RWPE2 (cell line): ENCODE measurements at regions not wholly inside any gene's neighbourhood (a gene's known extent, or its start where the extent isn't known, plus 50 kb on each side); places are given as distances from the start of the nearest gene placed in this dataset.

Experiments
- ATAC-seq: fragments of 200-7000 bp; cut with Tn5 transposase; 3 replicates; pipeline ENCODE4 v1.9.1; 2021; ENCODE audit warnings: low read depth
- DNase-seq: peaks from one replicate; pipeline ENCODE4 v3.0.0-alpha.2; 2020; ENCODE audit warnings: low spot score
- H3K27ac ChIP-seq: fragments of 450-650 bp; 2 replicates; pipeline ENCODE4 v1.5.1; 2017; ENCODE audit warnings: mild to moderate bottlenecking; ENCODE audit not compliant: poor library complexity, severe bottlenecking
- H3K27me3 ChIP-seq: fragments of 250-450 bp; sonication (Bioruptor Pico); 2 replicates; pipeline ENCODE4 v1.5.1; 2021; ENCODE audit warnings: mild to moderate bottlenecking, moderate library complexity; ENCODE audit not compliant: insufficient read depth, poor library complexity, severe bottlenecking
- H3K36me3 ChIP-seq: fragments of 250-450 bp; sonication (Bioruptor Pico); 2 replicates; pipeline ENCODE4 v1.5.1; 2020; ENCODE audit warnings: low read depth, mild to moderate bottlenecking, moderate library complexity
- H3K4me1 ChIP-seq: fragments of 250-450 bp; sonication (Bioruptor Pico); 2 replicates; pipeline ENCODE4 v1.5.1; 2021; ENCODE audit warnings: mild to moderate bottlenecking, moderate library complexity; ENCODE audit not compliant: insufficient read depth, poor library complexity, severe bottlenecking
- H3K4me3 ChIP-seq: fragments of 250-450 bp; sonication (Bioruptor Pico); 2 replicates; pipeline ENCODE4 v1.5.1; 2021; ENCODE audit warnings: mild to moderate bottlenecking, moderate library complexity; ENCODE audit not compliant: severe bottlenecking
- H3K9me3 ChIP-seq: fragments of 250-450 bp; sonication (Bioruptor Pico); 2 replicates; pipeline ENCODE4 v1.5.1; 2021; ENCODE audit warnings: mild to moderate bottlenecking, moderate library complexity; ENCODE audit not compliant: severe bottlenecking
- TF ChIP-seq, protein P1 (sequence below): fragments of 450-650 bp; IDR thresholded peaks from one replicate; pipeline ENCODE4 v1.5.1; 2017; ENCODE audit warnings: mild to moderate bottlenecking, moderate library complexity; ENCODE audit not compliant: poor library complexity, severe bottlenecking

DNA sequence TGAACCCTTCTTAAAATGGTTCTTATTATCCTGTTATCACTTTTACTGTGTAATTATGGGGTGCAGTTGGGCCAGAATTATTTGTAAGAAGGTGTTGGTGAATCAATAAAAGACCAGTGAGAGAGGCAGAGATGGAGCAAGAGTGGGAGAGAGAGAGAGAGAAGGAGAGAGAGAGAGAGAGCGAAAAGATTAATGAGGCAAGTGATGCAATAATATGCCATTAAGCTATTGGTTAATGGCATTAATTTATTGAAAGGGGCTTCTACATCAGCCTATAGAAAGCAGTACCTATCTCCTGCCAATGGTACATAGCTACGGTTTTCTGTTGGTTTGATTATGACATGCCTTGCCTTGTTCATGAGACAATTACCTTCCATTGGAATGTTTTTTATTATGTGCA is 388.7 kb downstream of the RPS6KC1 start:
- Histone ChIP-seq H3K27ac (no peak overlapping the region), H3K4me3 (no peak overlapping the region)

DNA sequence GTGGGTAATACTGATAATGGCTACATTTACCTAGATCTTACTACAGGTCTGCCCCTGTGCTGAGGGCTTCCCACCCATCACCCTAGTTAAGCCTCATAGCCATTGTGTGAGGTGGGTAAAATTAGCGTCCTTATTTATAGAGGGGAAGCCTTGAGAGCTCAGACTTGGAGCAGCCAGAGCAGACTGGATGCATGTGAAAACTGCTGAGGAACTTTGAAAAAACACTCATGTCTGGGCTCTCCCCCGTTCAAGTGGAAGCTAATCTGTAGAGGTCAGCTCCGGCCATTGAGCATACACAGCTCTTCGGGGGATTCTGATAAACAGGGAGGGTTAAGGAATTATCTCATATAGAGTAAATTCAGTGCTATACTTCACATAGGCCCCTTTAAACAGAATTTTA is 389.7 kb downstream of the RPS6KC1 start:
- DNase-seq (no peak), ATAC-seq (no peak)
- TF ChIP-seq, protein P1, sequence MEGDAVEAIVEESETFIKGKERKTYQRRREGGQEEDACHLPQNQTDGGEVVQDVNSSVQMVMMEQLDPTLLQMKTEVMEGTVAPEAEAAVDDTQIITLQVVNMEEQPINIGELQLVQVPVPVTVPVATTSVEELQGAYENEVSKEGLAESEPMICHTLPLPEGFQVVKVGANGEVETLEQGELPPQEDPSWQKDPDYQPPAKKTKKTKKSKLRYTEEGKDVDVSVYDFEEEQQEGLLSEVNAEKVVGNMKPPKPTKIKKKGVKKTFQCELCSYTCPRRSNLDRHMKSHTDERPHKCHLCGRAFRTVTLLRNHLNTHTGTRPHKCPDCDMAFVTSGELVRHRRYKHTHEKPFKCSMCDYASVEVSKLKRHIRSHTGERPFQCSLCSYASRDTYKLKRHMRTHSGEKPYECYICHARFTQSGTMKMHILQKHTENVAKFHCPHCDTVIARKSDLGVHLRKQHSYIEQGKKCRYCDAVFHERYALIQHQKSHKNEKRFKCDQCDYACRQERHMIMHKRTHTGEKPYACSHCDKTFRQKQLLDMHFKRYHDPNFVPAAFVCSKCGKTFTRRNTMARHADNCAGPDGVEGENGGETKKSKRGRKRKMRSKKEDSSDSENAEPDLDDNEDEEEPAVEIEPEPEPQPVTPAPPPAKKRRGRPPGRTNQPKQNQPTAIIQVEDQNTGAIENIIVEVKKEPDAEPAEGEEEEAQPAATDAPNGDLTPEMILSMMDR, result no peak
- no peaks in the 10 kb centered on the region for H3K4me1 ChIP-seq
- no peaks in the 10 kb centered on the region for H3K36me3 ChIP-seq
- no peaks in the 10 kb centered on the region for H3K9me3 ChIP-seq
- no peaks in the 10 kb centered on the region for H3K27me3 ChIP-seq
- H3K27ac ChIP-seq, result no peak overlapping the region
- no peak overlapping the region for H3K4me3 ChIP-seq

More for the DNA sequence above, 388.7 kb downstream of the RPS6KC1 start:
- Histone ChIP-seq H3K27me3 (no peaks in the 10 kb centered on the region), H3K36me3 (no peaks in the 10 kb centered on the region), H3K4me1 (no peaks in the 10 kb centered on the region), H3K9me3 (no peaks in the 10 kb centered on the region)
- no peak for ATAC-seq
- TF ChIP-seq, protein P1, result no peak
- DNase-seq, result no peak

DNA sequence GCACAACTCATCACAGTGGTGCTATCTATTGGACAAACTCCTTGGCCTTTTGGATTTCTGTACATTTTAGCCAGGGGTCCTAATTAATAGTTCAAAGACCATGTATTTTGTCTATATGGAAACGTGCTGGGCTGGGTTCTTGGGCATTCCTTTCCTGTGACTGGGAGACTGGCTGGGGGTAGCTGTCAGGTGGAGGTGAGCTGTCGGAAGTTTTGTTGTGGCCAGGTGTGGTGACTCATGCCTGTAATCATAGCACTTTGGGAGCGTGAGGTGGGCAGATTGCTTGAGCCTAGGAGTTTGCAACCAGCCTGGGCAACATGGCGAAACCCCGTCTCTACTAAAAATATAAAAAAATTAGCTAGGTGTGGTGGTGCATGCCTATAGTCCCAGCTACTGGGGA is 392.4 kb downstream of the RPS6KC1 start:
- Histone ChIP-seq H3K4me3 (no peak overlapping the region), H3K27ac (no peak overlapping the region), H3K4me1 (no peaks in the 10 kb centered on the region), H3K27me3 (no peaks in the 10 kb centered on the region), H3K9me3 (no peaks in the 10 kb centered on the region), H3K36me3 (no peaks in the 10 kb centered on the region)
- TF ChIP-seq, protein P1, result no peak
- peak; percentile 93 for ATAC-seq
- DNase-seq, result no peak

DNA sequence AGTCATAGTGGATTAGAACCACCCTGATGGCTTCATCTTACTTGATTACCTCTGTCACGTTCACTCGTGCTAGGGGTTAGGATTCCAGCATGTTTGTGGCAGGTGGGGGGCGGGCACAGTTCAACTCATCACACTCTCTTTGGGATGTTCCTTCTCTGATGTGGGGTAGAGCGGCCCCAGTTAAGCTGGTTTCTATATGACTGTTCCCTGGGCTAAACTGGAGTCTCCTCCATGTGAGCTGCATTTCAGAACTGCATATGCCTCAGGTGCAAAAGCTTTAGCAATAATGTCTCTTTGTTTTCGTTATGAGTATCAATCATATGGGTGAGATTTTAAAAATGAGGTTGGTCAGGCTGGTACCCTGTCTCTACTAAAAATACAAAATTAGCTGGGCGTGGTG is 393.2 kb downstream of the RPS6KC1 start:
- ATAC-seq, result no peak

DNA sequence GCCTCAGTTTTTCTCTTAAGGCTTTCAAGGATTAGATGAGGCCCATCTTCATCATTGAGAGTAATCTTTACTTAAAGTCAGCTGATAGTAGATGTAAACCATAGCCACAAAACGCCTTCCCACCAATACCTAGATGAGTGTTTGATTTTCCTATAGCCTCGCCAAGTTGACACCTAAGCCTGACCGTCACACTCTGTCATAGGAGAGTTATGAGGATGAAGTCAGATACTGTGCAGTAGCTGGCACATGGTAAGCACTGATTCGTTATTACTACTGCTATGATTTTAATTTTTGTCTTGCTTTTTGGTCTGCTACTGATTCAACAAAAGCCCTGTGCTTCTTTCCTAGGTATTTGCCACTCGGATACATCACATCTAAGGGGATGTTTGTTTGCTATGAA is 395.5 kb downstream of the RPS6KC1 start:
- H3K27ac ChIP-seq, result no peak overlapping the region
- TF ChIP-seq, protein P1, result no peak
- H3K27me3 ChIP-seq, result no peaks in the 10 kb centered on the region
- DNase-seq (no peak), ATAC-seq (no peak)
- H3K4me1 ChIP-seq, result no peaks in the 10 kb centered on the region
- no peaks in the 10 kb centered on the region for H3K9me3 ChIP-seq
- H3K36me3 ChIP-seq, result no peaks in the 10 kb centered on the region
- no peak overlapping the region for H3K4me3 ChIP-seq

More for the DNA sequence above, 393.2 kb downstream of the RPS6KC1 start:
- H3K27me3 ChIP-seq, result no peaks in the 10 kb centered on the region
- TF ChIP-seq, protein P1, result no peak
- H3K27ac ChIP-seq, result no peak overlapping the region
- no peak for DNase-seq
- H3K36me3 ChIP-seq, result no peaks in the 10 kb centered on the region
- no peaks in the 10 kb centered on the region for H3K4me1 ChIP-seq
- H3K9me3 ChIP-seq, result no peaks in the 10 kb centered on the region
- no peak overlapping the region for H3K4me3 ChIP-seq
